ENCODE measurements at regions not wholly inside any gene's neighbourhood (a gene's known extent, or its start where the extent isn't known, plus 50 kb on each side); places are given as distances from the start of the nearest gene placed in this dataset.

- Histone ChIP-seq H3K27ac (no peak overlapping the region), H3K9me3 (no peaks in the 10 kb centered on the region), H3K4me1 (peaks cover 0 to 4% (median 0%) of the 10 kb centered on the region in 4 donors), H3K27me3 (no peaks in the 10 kb centered on the region), H3K36me3 (no peaks in the 10 kb centered on the region), H3K4me3 (no peak overlapping the region)
- WGBS, 2 donors: 69 to 76% methylated on average over 6 of the region's 6 CpGs
- DNase-seq (ENCODE audit: low spot score in 2 of 2): no peak
- TF ChIP-seq POLR2A (IDR thresholded peaks at IDR 0.05) (no peak), EP300 (IDR thresholded peaks at IDR 0.05) (no peak), CTCF (IDR thresholded peaks at IDR 0.05) (no peak)
Measured at GRCh38 chr20:40309731-40310130, 379.3 kb downstream of the MAFB start.

GRCh38 chr20:40307997-40308396 lies 381.0 kb downstream of the MAFB start:
- Histone ChIP-seq H3K36me3 (no peaks in the 10 kb centered on the region), H3K27me3 (no peaks in the 10 kb centered on the region), H3K4me3 (no peak overlapping the region), H3K27ac (no peak overlapping the region), H3K4me1 (no peaks in the 10 kb centered on the region), H3K9me3 (no peaks in the 10 kb centered on the region)
- DNase-seq (ENCODE audit: low spot score in 2 of 2): no peak
- TF ChIP-seq EP300 (IDR thresholded peaks at IDR 0.05): no peak
- TF ChIP-seq CTCF (IDR thresholded peaks at IDR 0.05): no peak
- no peak for TF ChIP-seq POLR2A (IDR thresholded peaks at IDR 0.05)
- WGBS, 2 donors: 79 to 83% methylated on average over 7 of the region's 7 CpGs

- H3K27ac ChIP-seq: no peak overlapping the region
- DNase-seq (ENCODE audit: low spot score in 2 of 2): no peak
- H3K4me3 ChIP-seq: no peak overlapping the region
- H3K9me3 ChIP-seq: no peaks in the 10 kb centered on the region
- H3K4me1 ChIP-seq: no peaks in the 10 kb centered on the region
- TF ChIP-seq CTCF (IDR thresholded peaks at IDR 0.05) (no peak), POLR2A (IDR thresholded peaks at IDR 0.05) (no peak), EP300 (IDR thresholded peaks at IDR 0.05) (no peak)
- WGBS, 2 donors: 69 to 83% methylated on average over 3 of the region's 3 CpGs
- no peaks in the 10 kb centered on the region for H3K36me3 ChIP-seq
- no peaks in the 10 kb centered on the region for H3K27me3 ChIP-seq
Measured at GRCh38 chr20:40307268-40307667, 381.8 kb downstream of the MAFB start.

GRCh38 chr20:40305303-40305702 lies 383.7 kb downstream of the MAFB start:
- Histone ChIP-seq H3K4me3 (no peak overlapping the region), H3K4me1 (no peaks in the 10 kb centered on the region), H3K27ac (no peak overlapping the region), H3K36me3 (no peaks in the 10 kb centered on the region), H3K9me3 (no peaks in the 10 kb centered on the region), H3K27me3 (no peaks in the 10 kb centered on the region)
- TF ChIP-seq POLR2A (IDR thresholded peaks at IDR 0.05) (no peak), CTCF (IDR thresholded peaks at IDR 0.05) (no peak), EP300 (IDR thresholded peaks at IDR 0.05) (no peak)
- WGBS, 2 donors: 92 to 94% methylated on average over 2 of the region's 2 CpGs
- DNase-seq (ENCODE audit: low spot score in 2 of 2): no peak

- TF ChIP-seq POLR2A (IDR thresholded peaks at IDR 0.05): no peak
- TF ChIP-seq CTCF (IDR thresholded peaks at IDR 0.05): no peak
- Histone ChIP-seq H3K4me3 (no peak overlapping the region), H3K27me3 (no peaks in the 10 kb centered on the region), H3K36me3 (no peaks in the 10 kb centered on the region), H3K4me1 (no peaks in the 10 kb centered on the region), H3K9me3 (no peaks in the 10 kb centered on the region), H3K27ac (no peak overlapping the region)
- no peak for DNase-seq (ENCODE audit: low spot score in 2 of 2)
- WGBS, 2 donors: 73% methylated on average over 5 of the region's 5 CpGs
Measured at GRCh38 chr20:40304119-40304613, 384.9 kb downstream of the MAFB start.

All from tibial nerve (tissue), 4 donors.